Astrocyte (in vitro differentiated cells and primary cell): ENCODE measurements at regions not wholly inside any gene's neighbourhood (a gene's known extent, or its start where the extent isn't known, plus 50 kb on each side); places are given as distances from the start of the nearest gene placed in this dataset.
A peak's percentile ranks its signal among the peaks of the same experiment; 100 is the strongest.

Source experiments
- DNase-seq: peaks from one replicate; pipeline ENCODE4 v3.0.0-alpha.2; 2010; ENCODE audit warnings: low read depth
- FAIRE-seq: peaks from 2 replicates; lab custom pipeline; 2011; peaks lifted over from hg19 to GRCh38; lab: Jason Lieb, UNC
- H2AFZ ChIP-seq: 2 replicates; pipeline ENCODE4 v1.6.0; 2012; ENCODE audit warnings: low read depth, low read length, inconsistent platforms
- H3K27ac ChIP-seq: 2 replicates; pipeline ENCODE4 v1.5.1; 2011; ENCODE audit warnings: low read depth, low read length, inconsistent platforms
- H3K27me3 ChIP-seq: 2 replicates; pipeline ENCODE4 v1.6.0; 2011; ENCODE audit warnings: low read length, inconsistent platforms; ENCODE audit not compliant: insufficient read depth
- H3K36me3 ChIP-seq: 2 replicates; pipeline ENCODE4 v1.5.1; 2011; ENCODE audit warnings: low read length, inconsistent platforms; ENCODE audit not compliant: insufficient read depth
- H3K4me1 ChIP-seq: 2 replicates; pipeline ENCODE4 v1.5.1; 2011; ENCODE audit warnings: low read length, inconsistent platforms; ENCODE audit not compliant: insufficient read depth
- H3K4me2 ChIP-seq: 2 replicates; pipeline ENCODE4 v1.6.0; 2012; ENCODE audit warnings: low read length, inconsistent platforms
- H3K4me3 ChIP-seq: 2 replicates; pipeline ENCODE4 v1.5.1; 2011; ENCODE audit warnings: low read depth, mild to moderate bottlenecking, low read length, inconsistent platforms; ENCODE audit not compliant: insufficient read depth
- H3K79me2 ChIP-seq: 2 replicates; pipeline ENCODE4 v1.6.0; 2012; ENCODE audit warnings: mild to moderate bottlenecking, low read length, inconsistent platforms; ENCODE audit not compliant: insufficient read depth
- H3K9ac ChIP-seq: 2 replicates; pipeline ENCODE4 v1.6.0; 2012; ENCODE audit warnings: mild to moderate bottlenecking, low read length, inconsistent platforms
- H3K9me3 ChIP-seq: 2 replicates; pipeline ENCODE4 v1.5.1; 2012; ENCODE audit warnings: low read depth, mild to moderate bottlenecking, low read length, inconsistent platforms; ENCODE audit not compliant: insufficient read depth
- H4K20me1 ChIP-seq: 2 replicates; pipeline ENCODE4 v1.6.0; 2012; ENCODE audit warnings: low read length, inconsistent platforms; ENCODE audit not compliant: insufficient read depth
- H3K27ac Mint-ChIP-seq: one replicate; pipeline ENCODE4 v1.8.0; 2021; ENCODE audit warnings: mild to moderate bottlenecking, mixed read lengths; ENCODE audit not compliant: unreplicated experiment
- H3K27me3 Mint-ChIP-seq: one replicate; pipeline ENCODE4 v1.8.0; 2021; ENCODE audit warnings: low read depth, mixed read lengths; ENCODE audit not compliant: unreplicated experiment
- H3K36me3 Mint-ChIP-seq: one replicate; pipeline ENCODE4 v1.8.0; 2021; ENCODE audit warnings: low read depth, mixed read lengths; ENCODE audit not compliant: unreplicated experiment
- H3K4me1 Mint-ChIP-seq: one replicate; pipeline ENCODE4 v1.8.0; 2021; ENCODE audit warnings: low read depth, mixed read lengths; ENCODE audit not compliant: unreplicated experiment
- H3K4me3 Mint-ChIP-seq: one replicate; pipeline ENCODE4 v1.8.0; 2021; ENCODE audit warnings: mild to moderate bottlenecking, moderate library complexity, mixed read lengths; ENCODE audit not compliant: unreplicated experiment
- H3K9me3 Mint-ChIP-seq: one replicate; pipeline ENCODE4 v1.8.0; 2021; ENCODE audit warnings: mild to moderate bottlenecking, mixed read lengths; ENCODE audit not compliant: unreplicated experiment
- EZH2 ChIP-seq: IDR thresholded peaks from 2 replicates; pipeline ENCODE4 v1.6.1; 2012; ENCODE audit warnings: mild to moderate bottlenecking, low read length, inconsistent platforms; ENCODE audit not compliant: insufficient read depth
- TF ChIP-seq, protein P1 (sequence below): IDR thresholded peaks from 2 replicates; pipeline ENCODE4 v1.5.1; 2011; ENCODE audit warnings: low read depth, mild to moderate bottlenecking, inconsistent platforms, low read length, moderate library complexity; ENCODE audit not compliant: insufficient read depth

GRCh38 chrX:68995386-68995779, 166.6 kb downstream of the EFNB1 start:
- Histone ChIP-seq H3K9ac (peak overlapping the region; percentile 54), H4K20me1 (no peaks in the 10 kb centered on the region), H3K79me2 (no peaks in the 10 kb centered on the region), H3K27me3 (no peaks in the 10 kb centered on the region), H3K4me3 (no peak overlapping the region), H3K27ac (no peak overlapping the region), H3K9me3 (no peaks in the 10 kb centered on the region), H2AFZ (no peak overlapping the region), H3K4me2 (peak overlapping the region; percentile 64), H3K36me3 (no peaks in the 10 kb centered on the region), H3K4me1 (peaks cover 23% of the 10 kb centered on the region)
- Mint-ChIP-seq H3K4me1 (no peaks in the 10 kb centered on the region), H3K9me3 (peaks cover 7% of the 10 kb centered on the region), H3K27me3 (peaks cover 14% of the 10 kb centered on the region), H3K27ac (no peak overlapping the region), H3K36me3 (no peaks in the 10 kb centered on the region), H3K4me3 (no peak overlapping the region)
- FAIRE-seq = no peak
- TF ChIP-seq, protein P1, sequence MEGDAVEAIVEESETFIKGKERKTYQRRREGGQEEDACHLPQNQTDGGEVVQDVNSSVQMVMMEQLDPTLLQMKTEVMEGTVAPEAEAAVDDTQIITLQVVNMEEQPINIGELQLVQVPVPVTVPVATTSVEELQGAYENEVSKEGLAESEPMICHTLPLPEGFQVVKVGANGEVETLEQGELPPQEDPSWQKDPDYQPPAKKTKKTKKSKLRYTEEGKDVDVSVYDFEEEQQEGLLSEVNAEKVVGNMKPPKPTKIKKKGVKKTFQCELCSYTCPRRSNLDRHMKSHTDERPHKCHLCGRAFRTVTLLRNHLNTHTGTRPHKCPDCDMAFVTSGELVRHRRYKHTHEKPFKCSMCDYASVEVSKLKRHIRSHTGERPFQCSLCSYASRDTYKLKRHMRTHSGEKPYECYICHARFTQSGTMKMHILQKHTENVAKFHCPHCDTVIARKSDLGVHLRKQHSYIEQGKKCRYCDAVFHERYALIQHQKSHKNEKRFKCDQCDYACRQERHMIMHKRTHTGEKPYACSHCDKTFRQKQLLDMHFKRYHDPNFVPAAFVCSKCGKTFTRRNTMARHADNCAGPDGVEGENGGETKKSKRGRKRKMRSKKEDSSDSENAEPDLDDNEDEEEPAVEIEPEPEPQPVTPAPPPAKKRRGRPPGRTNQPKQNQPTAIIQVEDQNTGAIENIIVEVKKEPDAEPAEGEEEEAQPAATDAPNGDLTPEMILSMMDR = no peak
- TF ChIP-seq EZH2 = no peak
- no peak for DNase-seq

DNA sequence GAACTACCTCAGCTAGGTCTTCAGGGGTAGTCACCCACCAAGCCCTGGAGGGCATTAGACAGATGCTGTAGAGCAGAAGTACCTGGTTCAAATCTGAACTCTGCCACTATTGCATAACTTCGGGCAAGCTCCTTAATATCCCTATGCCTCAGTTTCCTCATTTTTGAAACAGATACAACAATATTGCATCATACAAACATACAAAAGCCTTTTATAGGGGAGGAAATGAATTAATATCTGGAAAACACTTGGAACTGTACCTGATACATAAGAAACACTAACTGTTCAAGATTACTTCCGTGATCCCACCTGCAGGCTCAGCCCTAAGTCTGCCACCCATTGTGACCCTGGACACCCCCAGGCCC, 166.1 kb downstream of the EFNB1 start:
- DNase-seq = no peak
- no peaks in the 10 kb centered on the region for H3K9me3 ChIP-seq
- TF ChIP-seq, protein P1 = no peak
- no peak for TF ChIP-seq EZH2
- Mint-ChIP-seq H3K27ac (no peak overlapping the region), H3K9me3 (peaks cover 7% of the 10 kb centered on the region), H3K4me3 (no peak overlapping the region), H3K27me3 (peaks cover 14% of the 10 kb centered on the region), H3K4me1 (no peaks in the 10 kb centered on the region), H3K36me3 (no peaks in the 10 kb centered on the region)
- no peaks in the 10 kb centered on the region for H3K36me3 ChIP-seq
- H3K4me1 ChIP-seq = peaks cover 23% of the 10 kb centered on the region
- no peak overlapping the region for H3K4me3 ChIP-seq
- H3K9ac ChIP-seq = no peak overlapping the region
- no peak overlapping the region for H2AFZ ChIP-seq
- FAIRE-seq = no peak
- no peaks in the 10 kb centered on the region for H3K79me2 ChIP-seq
- no peak overlapping the region for H3K27ac ChIP-seq
- no peak overlapping the region for H3K4me2 ChIP-seq
- no peaks in the 10 kb centered on the region for H3K27me3 ChIP-seq
- H4K20me1 ChIP-seq = no peaks in the 10 kb centered on the region

DNA sequence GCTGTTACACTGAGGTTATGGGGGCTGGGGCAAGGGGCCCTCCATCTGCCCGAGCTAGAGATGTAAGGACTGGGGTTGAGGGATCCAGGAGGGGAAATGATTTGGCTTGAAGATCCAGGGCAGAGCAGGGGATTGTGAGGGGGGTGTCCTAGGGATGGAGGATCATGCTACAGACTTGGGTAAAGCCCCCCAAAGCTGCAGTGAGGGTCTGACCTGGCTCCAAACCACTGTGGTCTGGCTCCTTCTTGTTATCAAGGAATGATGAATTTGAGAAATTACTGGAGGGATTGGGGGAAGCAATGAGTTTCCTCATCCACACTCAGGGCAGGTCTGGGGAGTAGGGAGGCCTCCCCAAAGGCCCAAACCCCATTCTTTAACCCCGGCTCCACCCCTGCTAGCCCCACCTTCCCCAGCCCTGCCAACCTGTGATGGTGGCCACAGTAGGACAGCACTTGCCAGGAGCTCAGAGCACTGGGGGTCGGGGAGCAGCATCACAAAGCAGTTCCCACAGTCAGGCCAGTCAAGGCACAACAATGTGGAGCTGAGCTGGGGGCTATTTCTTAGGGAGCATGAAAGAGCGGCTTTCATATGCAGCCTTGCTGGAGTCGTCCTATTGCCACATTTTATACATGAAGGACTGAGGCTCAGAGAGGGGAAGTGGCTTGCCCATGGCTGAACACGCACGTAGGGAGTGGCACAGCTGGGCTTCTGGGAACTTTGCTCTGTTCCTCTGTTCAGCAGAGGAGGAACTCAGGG, 165.5 kb downstream of the EFNB1 start:
- H3K79me2 ChIP-seq = no peaks in the 10 kb centered on the region
- peaks cover 22% of the 10 kb centered on the region for H3K4me1 ChIP-seq
- H3K4me3 ChIP-seq = no peak overlapping the region
- Mint-ChIP-seq H3K4me1 (no peaks in the 10 kb centered on the region), H3K9me3 (peaks cover 7% of the 10 kb centered on the region), H3K27me3 (peaks cover 14% of the 10 kb centered on the region), H3K4me3 (no peak overlapping the region), H3K36me3 (no peaks in the 10 kb centered on the region), H3K27ac (no peak overlapping the region)
- H3K36me3 ChIP-seq = no peaks in the 10 kb centered on the region
- H2AFZ ChIP-seq = no peak overlapping the region
- FAIRE-seq (no peak), DNase-seq (no peak)
- H4K20me1 ChIP-seq = no peaks in the 10 kb centered on the region
- H3K27ac ChIP-seq = no peak overlapping the region
- TF ChIP-seq, protein P1 = no peak
- TF ChIP-seq EZH2 = no peak
- no peak overlapping the region for H3K9ac ChIP-seq
- H3K27me3 ChIP-seq = no peaks in the 10 kb centered on the region
- no peaks in the 10 kb centered on the region for H3K9me3 ChIP-seq
- no peak overlapping the region for H3K4me2 ChIP-seq
